H7 (cell line): ENCODE measurements at regions not wholly inside any gene's neighbourhood (a gene's known extent, or its start where the extent isn't known, plus 50 kb on each side); places are given as distances from the start of the nearest gene placed in this dataset.

ENCODE experiments used
- DNase-seq: peaks from one replicate; pipeline ENCODE4 v3.0.0; 2012
- H3K27me3 ChIP-seq: 2 replicates; pipeline ENCODE4 v1.6.0; 2011; ENCODE audit warnings: mild to moderate bottlenecking, low read length; ENCODE audit not compliant: control insufficient read depth, insufficient read depth
- H3K36me3 ChIP-seq: replicated peaks from 2 replicates; pipeline ENCODE4 v1.5.1; 2011; ENCODE audit warnings: low read length; ENCODE audit not compliant: control insufficient read depth, insufficient read depth
- H3K4me3 ChIP-seq: 2 replicates; pipeline ENCODE4 v1.5.1; 2011; ENCODE audit warnings: low read depth, mild to moderate bottlenecking, control low read depth, low read length, moderate library complexity; ENCODE audit not compliant: insufficient read depth

DNA sequence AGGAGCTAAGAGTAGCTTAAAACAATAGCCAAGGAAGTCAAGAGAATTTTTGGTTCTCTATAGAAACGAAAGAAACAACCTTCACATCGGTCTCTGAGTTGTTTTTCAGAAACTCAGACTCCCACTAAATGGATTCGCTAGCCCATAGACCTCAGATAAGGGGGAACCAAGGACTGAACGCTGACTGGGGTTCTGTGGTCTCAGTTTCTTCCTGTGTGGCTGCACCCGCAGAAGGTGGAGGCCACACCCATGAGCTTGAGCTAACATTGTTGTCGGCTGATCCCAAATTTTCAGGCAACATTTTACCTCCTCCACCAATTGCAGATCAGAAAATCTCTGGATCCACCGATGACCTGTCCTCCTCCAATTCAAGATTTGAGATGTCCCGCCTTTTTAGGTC is 456.1 kb downstream of the AJAP1 start:
- Histone ChIP-seq H3K27me3 (no peaks in the 10 kb centered on the region; the same call in 1 of the 2 replicates), H3K36me3 (no peaks in the 10 kb centered on the region), H3K4me3 (no peak overlapping the region)
- no peak for DNase-seq

DNA sequence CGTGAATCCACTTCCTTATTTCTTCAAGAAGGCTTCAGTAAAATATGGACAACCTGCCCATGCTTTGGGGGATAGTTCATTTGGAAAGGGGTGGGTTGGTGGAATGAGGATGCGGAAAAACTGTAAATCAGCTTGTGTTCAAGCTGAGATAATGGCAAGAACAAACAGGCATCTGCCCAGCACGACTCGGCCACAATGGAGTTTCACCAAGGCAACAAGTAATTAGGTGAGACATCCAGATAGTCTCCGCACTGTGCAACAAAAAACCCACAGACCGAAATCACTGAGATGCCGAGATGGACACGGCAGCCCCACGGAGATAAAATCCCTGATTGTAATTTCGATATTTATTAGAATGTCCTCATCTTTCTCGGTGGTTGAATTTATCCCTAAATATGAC is 455.2 kb downstream of the AJAP1 start:
- Histone ChIP-seq H3K36me3 (no peaks in the 10 kb centered on the region), H3K27me3 (no peaks in the 10 kb centered on the region; the same call in 1 of the 2 replicates), H3K4me3 (no peak overlapping the region)
- no peak for DNase-seq

DNA sequence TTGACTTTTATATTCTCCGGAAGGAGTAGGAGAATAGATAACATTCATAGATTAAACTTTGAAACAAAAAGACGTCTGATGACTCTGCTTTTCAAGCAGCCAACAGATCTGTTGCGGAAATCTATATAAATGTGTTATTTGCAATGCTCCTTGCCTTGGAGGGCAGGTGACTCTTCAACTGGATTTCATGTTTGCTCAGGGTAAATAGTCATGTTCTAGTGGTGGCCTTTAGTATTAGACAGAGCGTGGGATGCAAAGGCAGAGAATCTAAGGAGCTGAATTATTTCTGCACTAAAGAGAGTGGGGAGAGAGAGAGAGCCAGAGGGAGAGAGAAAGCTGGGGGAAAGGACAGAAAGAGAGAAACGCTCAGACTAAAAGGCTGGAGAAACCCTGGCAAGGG is 454.3 kb downstream of the AJAP1 start:
- no peak for DNase-seq
- Histone ChIP-seq H3K27me3 (no peaks in the 10 kb centered on the region; the same call in 1 of the 2 replicates), H3K36me3 (no peaks in the 10 kb centered on the region)

DNA sequence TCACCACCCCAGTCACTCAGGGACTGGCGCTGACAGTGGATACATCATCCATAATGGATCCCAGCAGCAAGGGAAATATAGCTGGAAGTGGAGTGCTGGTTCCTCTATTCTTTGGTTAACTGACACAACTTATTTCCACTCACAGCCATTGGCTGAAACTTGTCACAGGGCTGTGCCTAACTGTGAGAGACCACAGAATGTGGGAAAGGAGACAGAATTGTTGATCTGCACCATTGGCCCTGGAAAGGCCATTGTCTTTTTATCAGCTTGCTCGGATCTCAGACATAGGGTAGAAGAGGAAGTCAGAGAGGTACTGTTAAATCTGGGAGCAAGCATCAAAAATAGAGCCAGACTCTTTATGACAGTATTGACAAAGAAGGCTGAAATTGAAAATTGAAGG is 451.3 kb downstream of the AJAP1 start:
- Histone ChIP-seq H3K27me3 (no peaks in the 10 kb centered on the region), H3K36me3 (no peaks in the 10 kb centered on the region), H3K4me3 (no peak overlapping the region)
- DNase-seq, result no peak

More for the DNA sequence above, 454.3 kb downstream of the AJAP1 start:
- H3K4me3 ChIP-seq, result no peak overlapping the region

DNA sequence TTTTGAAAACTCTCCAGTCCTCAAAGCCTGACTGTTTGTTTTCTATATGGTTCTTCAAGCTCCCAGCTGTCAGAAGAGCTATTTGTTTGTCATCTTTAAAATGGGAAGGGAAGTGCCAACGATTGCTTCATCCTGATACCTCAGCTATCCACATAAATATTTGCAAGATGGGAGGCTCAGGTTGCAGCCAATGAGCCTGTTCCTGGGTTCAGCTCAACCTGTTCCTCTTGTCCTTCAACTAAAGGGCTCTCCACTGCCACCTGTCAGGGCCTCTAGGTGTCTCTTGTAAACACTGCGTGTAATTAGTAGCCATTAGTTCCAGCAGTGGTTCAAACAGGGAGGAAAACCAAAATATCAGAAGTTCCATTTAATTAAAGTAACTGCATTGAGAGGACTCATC is 445.1 kb downstream of the AJAP1 start:
- peak; percentile 22 for DNase-seq
- Histone ChIP-seq H3K4me3 (no peak overlapping the region), H3K36me3 (no peaks in the 10 kb centered on the region), H3K27me3 (no peaks in the 10 kb centered on the region; the same call in 1 of the 2 replicates)

DNA sequence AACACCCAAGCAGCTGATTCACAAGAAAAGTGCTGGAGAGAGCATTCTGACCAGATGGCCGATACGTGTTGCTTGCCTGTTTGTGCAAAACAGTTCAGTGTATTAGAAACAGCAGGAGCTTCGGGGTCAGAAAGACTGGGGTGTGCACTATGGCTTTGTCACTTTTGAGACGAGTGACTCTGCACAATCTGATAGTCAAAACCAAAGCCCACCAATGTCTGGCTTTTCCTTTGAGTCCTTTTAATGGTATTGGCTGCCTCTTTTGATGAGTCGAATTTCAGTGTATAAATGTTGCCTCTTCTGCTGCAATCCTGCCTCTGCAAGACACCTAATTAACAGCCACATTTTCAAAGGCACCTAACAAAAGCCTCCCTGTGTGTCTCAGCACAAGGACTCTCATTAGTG is 444.6 kb downstream of the AJAP1 start:
- H3K36me3 ChIP-seq, result no peaks in the 10 kb centered on the region
- no peak overlapping the region for H3K4me3 ChIP-seq
- H3K27me3 ChIP-seq, result no peaks in the 10 kb centered on the region; the same call in 1 of the 2 replicates
- DNase-seq, result no peak

DNA sequence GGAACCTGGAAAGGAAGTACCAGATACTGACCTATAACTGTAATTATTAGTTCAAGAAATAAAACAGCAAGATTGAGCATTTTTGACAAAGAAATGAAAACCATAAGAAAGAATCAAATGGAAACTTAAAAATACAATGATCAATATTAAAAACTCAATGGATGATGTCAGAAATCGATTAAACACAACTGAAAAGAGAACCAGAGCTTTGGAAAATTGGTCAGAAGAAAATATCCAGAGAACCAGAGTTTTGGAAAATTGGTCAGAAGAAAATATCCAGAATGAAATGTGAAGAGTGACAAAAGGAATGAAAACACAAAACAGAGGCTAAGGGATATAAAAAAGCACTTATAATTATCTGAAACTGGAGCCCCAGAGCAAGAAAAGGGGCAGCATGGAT is 438.6 kb downstream of the AJAP1 start:
- Histone ChIP-seq H3K27me3 (no peaks in the 10 kb centered on the region), H3K4me3 (no peak overlapping the region), H3K36me3 (no peaks in the 10 kb centered on the region)
- DNase-seq, result no peak

DNA sequence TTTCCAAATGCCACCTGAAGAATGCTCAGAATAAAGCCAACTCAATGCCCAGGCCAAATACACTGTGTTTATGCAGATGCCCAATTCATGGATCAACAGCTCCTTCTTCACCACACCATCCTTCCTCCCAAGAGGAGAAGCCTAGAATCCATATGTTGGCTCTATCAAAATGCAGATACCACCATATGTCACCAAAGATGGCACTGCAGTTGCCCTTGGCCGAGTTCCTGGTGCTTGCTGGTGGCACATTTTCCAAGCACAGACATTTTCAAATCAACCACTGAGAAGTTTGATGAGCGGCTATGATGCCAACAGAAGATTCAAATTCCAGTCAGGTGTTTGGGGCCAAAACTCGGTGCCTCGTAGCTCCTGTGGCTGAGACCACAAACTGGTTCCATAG is 430.3 kb downstream of the AJAP1 start:
- Histone ChIP-seq H3K4me3 (no peak overlapping the region), H3K27me3 (no peaks in the 10 kb centered on the region), H3K36me3 (no peaks in the 10 kb centered on the region)
- DNase-seq, result no peak

DNA sequence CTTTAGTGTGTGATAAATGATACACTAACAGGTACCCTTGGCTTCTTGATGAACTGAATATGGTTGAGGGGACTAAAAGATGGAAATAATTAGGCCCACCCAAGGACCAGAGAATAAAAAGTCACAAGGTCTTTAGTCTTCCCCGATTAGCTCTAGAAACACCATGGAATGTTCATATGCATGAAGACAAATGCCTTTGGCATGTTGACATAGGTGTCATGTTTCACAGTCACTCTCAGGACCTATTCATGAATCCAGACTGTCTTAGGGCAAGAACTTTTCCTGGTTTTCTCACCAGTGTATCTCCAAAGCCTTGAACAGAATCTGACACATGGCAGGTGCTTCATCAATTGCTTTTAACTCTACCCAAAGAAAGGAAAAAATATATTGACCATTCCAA is 412.8 kb downstream of the AJAP1 start:
- no peak overlapping the region for H3K4me3 ChIP-seq
- H3K36me3 ChIP-seq, result no peaks in the 10 kb centered on the region
- H3K27me3 ChIP-seq, result no peaks in the 10 kb centered on the region
- no peak for DNase-seq

DNA sequence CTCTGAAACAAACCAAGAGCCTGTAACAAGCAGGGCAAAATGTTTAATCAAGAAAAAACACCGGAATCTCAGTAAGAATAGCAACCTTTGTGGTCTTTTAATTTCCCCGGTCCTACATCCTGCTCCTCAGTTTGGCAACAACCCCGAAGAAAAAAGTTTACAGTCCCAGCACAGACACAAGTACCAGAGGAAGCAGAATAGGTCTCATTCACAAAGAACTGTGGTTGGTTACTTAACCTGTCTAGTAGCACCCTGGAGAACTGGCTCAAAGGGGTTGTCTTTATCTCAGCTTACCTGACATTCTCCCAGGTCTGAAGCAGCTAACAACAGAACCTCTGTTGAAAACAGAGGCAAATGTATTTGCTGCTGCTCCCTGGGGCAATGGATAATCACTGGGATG is 399.3 kb downstream of the AJAP1 start:
- Histone ChIP-seq H3K36me3 (no peaks in the 10 kb centered on the region), H3K4me3 (no peak overlapping the region), H3K27me3 (no peaks in the 10 kb centered on the region)
- no peak for DNase-seq

DNA sequence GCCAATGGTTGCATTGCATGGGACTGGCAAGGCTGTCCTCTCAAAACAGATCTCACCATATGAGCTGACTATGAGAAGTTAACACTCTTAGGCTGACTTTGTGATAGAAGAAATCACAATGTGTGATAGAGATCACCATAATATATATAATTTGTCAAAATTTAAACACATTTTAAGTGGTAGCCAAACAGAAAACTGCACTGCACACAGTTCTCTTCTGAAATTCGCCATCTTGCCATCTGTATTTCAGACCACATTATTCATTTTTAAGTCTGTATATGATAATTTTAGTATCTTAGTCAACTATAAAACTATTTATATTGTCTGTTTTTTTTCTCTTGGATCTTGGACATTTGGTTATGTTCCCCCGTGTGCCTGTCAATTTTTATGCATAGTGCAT is 374.7 kb downstream of the AJAP1 start:
- H3K36me3 ChIP-seq, result no peaks in the 10 kb centered on the region
- no peak for DNase-seq
- no peak overlapping the region for H3K4me3 ChIP-seq
- no peaks in the 10 kb centered on the region for H3K27me3 ChIP-seq

DNA sequence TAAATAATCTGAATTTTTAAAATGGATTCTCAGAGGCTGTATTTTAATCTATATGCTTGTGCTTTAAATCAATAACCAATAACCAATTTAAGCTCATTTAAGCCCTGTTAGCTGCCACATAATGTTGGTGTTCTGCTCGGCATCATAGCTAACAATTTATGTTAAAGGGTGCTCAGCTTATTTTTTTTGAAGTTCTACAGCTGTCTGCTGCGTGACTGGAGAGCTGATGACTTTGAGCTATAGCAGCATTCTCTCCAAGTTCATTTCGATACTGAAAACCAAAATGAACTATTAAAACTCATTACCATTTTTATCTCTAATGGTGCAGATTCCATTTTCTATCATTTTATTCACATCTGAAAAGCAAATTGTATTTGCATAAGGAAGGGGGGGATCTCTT is 357.8 kb downstream of the AJAP1 start:
- H3K27me3 ChIP-seq, result no peaks in the 10 kb centered on the region; the same call in 1 of the 2 replicates
- no peak for DNase-seq

DNA sequence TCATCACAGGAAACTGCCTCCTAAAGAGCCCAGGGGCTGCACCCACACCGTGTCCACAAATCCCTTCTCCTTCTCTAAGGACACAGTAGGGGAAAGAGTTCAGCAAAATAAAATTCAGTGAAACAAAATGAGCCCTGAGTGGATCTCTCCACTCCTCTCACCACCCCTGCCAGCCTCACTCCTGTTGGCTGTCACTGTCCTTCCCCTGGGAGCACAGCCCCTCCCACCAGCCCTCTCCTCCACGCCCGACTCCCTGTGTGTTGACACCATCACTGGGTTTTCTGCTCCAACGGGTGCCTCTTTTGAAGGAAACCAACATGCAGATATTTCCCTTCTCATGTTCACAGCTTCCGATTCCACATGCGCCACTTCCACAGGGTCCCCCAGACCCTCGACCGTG is 356.2 kb downstream of the AJAP1 start:
- no peak overlapping the region for H3K4me3 ChIP-seq
- H3K27me3 ChIP-seq, result no peaks in the 10 kb centered on the region
- no peak for DNase-seq
- H3K36me3 ChIP-seq, result no peaks in the 10 kb centered on the region

More for the DNA sequence above, 357.8 kb downstream of the AJAP1 start:
- Histone ChIP-seq H3K4me3 (no peak overlapping the region), H3K36me3 (no peaks in the 10 kb centered on the region)

DNA sequence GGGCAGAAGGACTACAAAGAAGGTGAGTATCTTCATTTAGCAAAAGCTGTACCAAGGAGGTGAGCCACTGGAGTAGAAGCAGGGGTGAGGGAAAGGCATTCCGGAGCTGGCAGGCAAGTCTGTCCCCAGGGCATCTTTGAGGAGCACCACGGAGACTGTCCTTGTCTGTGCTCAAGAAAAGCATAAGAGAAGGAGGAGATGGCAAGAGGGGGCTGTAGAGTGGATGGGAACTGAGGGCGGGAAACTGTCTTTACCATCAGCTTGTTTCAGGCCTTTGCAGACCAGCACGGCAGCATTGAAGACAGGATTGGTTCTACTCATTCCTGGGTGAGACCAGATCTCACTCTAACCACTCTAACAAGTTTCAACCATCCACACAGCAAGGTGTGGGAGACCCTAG is 355.8 kb downstream of the AJAP1 start:
- H3K36me3 ChIP-seq, result no peaks in the 10 kb centered on the region
- no peaks in the 10 kb centered on the region for H3K27me3 ChIP-seq
- no peak for DNase-seq
- no peak overlapping the region for H3K4me3 ChIP-seq

DNA sequence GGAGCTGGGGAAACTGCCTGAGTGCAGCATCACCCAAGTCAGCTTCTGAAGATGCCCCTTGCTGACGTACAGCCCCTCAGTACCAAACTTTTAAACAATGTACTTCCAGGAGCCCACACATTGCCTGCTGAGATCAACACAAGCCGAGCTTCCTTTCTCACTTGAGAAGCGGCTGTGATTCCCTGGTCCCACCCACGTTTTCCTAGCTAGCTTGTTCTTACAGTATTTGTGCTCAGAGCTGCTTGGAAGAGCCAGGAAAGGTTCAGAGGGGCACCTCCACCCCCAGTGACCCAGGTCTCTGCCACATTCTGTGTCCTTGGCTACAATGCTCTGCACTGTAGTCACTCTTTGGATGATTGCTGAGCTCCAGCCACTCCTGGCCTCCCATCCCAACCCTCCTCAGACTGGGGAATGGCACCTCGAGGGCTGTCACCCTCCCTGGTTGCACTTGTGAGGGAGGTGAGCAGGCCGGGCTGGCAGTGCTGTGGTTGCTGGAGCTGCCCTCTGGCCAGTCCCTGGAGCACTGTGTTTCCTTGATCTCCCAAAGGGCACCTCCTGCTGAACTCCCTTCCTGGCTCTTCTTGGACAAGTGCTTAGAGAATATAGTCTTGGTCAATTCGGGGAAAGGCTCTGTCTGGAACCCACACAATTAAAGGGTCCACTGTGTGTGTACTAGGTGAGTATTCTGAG is 355.1 kb downstream of the AJAP1 start:
- Histone ChIP-seq H3K27me3 (no peaks in the 10 kb centered on the region), H3K4me3 (no peak overlapping the region), H3K36me3 (no peaks in the 10 kb centered on the region)
- DNase-seq, result no peak

DNA sequence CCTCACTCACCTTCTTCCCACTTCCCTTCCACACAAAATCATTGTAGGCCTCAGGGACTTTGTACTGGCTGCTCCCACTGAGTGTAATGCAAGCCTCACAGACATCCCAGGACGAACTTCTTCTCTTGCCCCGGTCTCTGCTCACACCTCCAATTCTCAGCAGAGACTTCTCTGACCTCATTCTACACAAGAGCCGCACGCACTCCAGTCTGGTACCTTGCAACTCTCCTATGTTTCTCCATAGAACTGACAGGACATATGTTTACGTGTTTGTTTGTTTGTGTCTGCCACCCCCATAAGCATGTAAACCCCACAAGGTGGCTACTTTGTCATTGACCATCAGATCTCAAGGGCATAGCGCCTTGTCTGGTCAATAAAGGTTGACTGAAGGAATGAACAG is 350.8 kb downstream of the AJAP1 start:
- no peaks in the 10 kb centered on the region for H3K36me3 ChIP-seq
- no peaks in the 10 kb centered on the region for H3K27me3 ChIP-seq
- DNase-seq, result no peak
- H3K4me3 ChIP-seq, result no peak overlapping the region
